ENCODE measurements at regions not wholly inside any gene's neighbourhood (a gene's known extent, or its start where the extent isn't known, plus 50 kb on each side); places are given as distances from the start of the nearest gene placed in this dataset.

DNA sequence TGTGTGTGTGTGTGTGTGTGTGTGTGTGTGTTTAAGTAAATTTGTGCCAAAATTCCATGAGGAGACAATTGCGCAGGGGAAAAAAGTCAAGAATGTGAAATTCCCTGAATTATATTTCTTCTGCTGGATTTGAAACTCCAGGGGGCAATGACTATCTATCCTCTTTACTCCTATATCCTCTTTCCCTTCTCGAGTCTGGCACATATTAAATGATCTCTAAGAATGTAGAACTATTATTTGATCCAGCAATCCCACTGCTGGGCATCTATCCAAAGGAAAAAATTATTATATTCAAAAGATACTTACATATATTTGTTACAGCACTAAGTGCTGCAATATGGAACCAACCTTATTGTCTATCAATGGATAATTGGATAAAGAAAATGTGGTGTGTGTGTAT, 350.1 kb upstream of the ADAMTS9 start:
- DNase-seq (ENCODE audit: low read depth) = no peak
- no peak for TF ChIP-seq CTCF (conservative IDR thresholded peaks at IDR 0.05; ENCODE audit: low read depth, low read length)

GRCh38 chr3:65035246-65035645, 347.4 kb upstream of the ADAMTS9 start:
- no peak for DNase-seq (ENCODE audit: low read depth)
- no peak for TF ChIP-seq CTCF (conservative IDR thresholded peaks at IDR 0.05; ENCODE audit: low read depth, low read length)
- no peak overlapping the region for H3K4me3 ChIP-seq (ENCODE audit: low read depth, low read length)

More for the DNA sequence above, 350.1 kb upstream of the ADAMTS9 start:
- no peak overlapping the region for H3K4me3 ChIP-seq (ENCODE audit: low read depth, low read length)

GRCh38 chr3:65033576-65033975, 345.8 kb upstream of the ADAMTS9 start:
- TF ChIP-seq CTCF (conservative IDR thresholded peaks at IDR 0.05; ENCODE audit: low read depth, low read length) = no peak
- no peak for DNase-seq (ENCODE audit: low read depth)
- no peak overlapping the region for H3K4me3 ChIP-seq (ENCODE audit: low read depth, low read length)

DNA sequence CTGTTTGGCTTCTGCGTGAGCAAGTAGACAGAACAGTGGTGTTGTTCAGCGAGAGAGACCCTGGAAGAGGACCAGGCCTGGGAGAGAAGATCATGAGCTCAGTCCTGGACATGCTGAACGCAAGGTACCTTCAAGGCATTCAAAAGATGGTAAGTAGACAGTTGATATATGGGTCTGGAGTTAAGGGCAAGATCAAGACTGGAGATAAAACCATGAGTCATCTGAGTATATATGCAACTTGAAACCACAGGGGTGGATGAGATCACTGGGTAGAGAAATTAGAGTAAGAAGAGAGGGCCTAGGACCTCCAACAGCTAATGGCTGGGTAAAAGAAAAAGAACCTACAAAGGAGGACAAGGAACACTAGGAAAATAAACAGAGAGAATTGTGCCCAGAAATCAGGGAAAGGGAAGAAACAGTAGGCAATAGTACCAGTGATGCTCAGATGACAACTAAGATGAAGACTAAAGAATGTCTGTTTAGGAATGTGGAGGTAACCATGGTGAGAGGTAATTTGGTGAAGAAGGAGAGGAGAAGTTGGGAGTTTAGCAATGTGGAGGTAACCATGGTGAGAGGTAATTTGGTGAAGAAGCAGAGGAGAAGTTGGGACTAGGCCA, 343.2 kb upstream of the ADAMTS9 start:
- TF ChIP-seq CTCF (conservative IDR thresholded peaks at IDR 0.05; ENCODE audit: low read depth, low read length) = no peak
- DNase-seq (ENCODE audit: low read depth) = no peak

DNA sequence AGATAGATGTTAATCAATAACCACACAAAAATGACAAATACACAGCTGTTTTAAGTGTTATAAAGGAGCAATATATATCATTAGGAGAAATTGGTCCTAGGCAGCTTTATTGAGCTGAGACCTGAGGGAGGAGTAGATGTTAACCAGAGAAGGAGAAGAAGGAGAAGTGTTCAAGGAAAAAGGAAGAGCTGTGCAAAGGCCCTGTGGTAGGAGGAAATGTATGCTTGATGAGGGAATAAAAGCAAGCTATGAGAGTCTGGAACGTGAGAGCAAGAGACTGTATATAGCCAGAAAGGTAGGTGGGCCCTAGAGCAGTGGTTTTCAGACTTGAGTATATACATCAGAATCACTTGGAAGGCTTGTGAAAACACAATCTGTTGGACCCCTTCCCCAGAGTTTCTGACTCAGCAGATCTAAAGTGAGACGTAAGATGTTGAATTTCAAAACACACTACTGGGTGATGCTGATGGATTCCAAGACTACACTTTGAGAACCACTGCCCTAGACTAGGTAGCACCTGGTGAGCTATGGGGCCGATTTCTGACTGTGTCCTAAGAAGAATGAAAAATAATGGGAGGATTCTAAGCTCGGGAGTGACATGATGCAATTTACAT, 342.3 kb upstream of the ADAMTS9 start:
- H3K4me3 ChIP-seq (ENCODE audit: low read depth, low read length) = no peak overlapping the region
- DNase-seq (ENCODE audit: low read depth) = no peak
- TF ChIP-seq CTCF (conservative IDR thresholded peaks at IDR 0.05; ENCODE audit: low read depth, low read length) = no peak

More for the DNA sequence above, 343.2 kb upstream of the ADAMTS9 start:
- no peak overlapping the region for H3K4me3 ChIP-seq (ENCODE audit: low read depth, low read length)

DNA sequence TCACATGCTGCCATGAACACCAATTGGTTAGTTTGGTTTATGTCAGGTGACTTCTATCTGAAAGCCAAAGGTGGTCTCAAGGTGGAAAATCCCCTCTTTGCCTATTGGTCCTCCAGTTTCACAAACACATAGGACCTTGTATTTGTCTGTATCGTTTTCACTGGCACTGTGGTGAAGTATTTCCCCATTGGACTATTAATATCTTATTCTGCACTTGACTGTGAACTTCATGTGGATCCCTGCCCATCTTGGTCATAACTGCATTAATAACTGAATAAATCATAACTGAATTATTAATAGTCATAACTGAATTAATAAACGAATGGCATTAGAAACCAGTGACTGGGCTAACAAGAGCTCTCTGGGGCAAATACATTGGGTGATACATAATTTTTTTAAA, 341.3 kb upstream of the ADAMTS9 start:
- no peak for TF ChIP-seq CTCF (conservative IDR thresholded peaks at IDR 0.05; ENCODE audit: low read depth, low read length)
- DNase-seq (ENCODE audit: low read depth) = no peak
- H3K4me3 ChIP-seq (ENCODE audit: low read depth, low read length) = no peak overlapping the region

DNA sequence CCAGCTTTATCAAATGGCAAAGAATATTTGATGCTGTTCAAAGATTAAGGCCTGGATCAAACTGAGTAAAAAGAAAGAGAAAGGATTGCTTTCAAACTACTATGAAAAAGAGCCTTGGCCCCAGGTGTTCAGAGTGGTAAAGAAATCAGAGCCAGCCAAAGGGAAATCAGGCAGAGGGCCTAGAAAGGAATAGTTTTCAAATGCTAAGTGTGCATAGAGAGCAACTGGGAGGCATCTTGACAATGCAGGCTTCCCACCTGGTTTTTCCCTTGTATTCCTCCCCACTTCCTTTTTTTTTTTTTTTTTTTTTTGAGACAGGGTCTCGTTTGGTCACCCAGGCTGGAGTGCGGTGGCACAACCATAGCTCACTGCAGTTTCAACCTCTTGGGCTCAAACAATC, 340.2 kb upstream of the ADAMTS9 start:
- DNase-seq (ENCODE audit: low read depth) = no peak
- no peak overlapping the region for H3K4me3 ChIP-seq (ENCODE audit: low read depth, low read length)
- no peak for TF ChIP-seq CTCF (conservative IDR thresholded peaks at IDR 0.05; ENCODE audit: low read depth, low read length)
